SK-N-MC (cell line): ENCODE measurements at regions not wholly inside any gene's neighbourhood (a gene's known extent, or its start where the extent isn't known, plus 50 kb on each side); places are given as distances from the start of the nearest gene placed in this dataset.

ENCODE experiments used
- EZH2 ChIP-seq: fragments of 200-600 bp; sonication (generic); IDR thresholded peaks from one replicate; pipeline ENCODE4 v1.6.1; 2017; ENCODE audit warnings: antibody characterized with exemption
- FOXP2 ChIP-seq: optimal IDR thresholded peaks from 2 replicates; pipeline ENCODE3; 2011; ENCODE audit warnings: mild to moderate bottlenecking, moderate library complexity; ENCODE audit not compliant: insufficient read depth; ENCODE audit errors: extremely low read length, control extremely low read depth
- POLR2AphosphoS5 ChIP-seq: IDR thresholded peaks from 2 replicates; pipeline ENCODE4 v1.6.1; 2012; ENCODE audit warnings: mild to moderate bottlenecking, low read depth, low read length, borderline replicate concordance

DNA sequence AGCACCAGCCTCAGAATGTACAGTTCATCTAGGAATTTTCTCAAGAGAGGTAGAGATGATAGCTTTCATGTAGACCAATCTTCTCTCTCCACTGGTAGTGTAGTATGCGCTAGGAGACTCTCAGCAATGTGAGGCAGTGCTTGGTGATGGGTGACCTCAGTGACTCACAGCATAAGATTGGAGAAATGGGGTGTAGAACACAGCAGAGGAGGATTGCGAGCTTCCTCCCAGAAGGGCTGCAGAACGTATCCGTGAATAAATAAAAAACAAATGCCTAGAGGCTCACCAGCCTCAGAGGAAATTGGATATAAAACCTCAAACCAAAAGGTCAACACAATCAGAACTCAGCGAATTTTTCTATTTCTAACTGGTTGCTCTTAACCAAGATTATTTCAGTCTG, 182.9 kb upstream of the RXFP2 start:
- TF ChIP-seq POLR2AphosphoS5 (no peak), EZH2 (no peak), FOXP2 (no peak)
